Astrocyte (in vitro differentiated cells and primary cell): ENCODE measurements at regions not wholly inside any gene's neighbourhood (a gene's known extent, or its start where the extent isn't known, plus 50 kb on each side); places are given as distances from the start of the nearest gene placed in this dataset.

Experiments used
- DNase-seq: peaks from one replicate; pipeline ENCODE4 v3.0.0-alpha.2; 2010; ENCODE audit warnings: low read depth
- FAIRE-seq: peaks from 2 replicates; lab custom pipeline; 2011; peaks lifted over from hg19 to GRCh38; lab: Jason Lieb, UNC
- H2AFZ ChIP-seq: 2 replicates; pipeline ENCODE4 v1.6.0; 2012; ENCODE audit warnings: low read depth, low read length, inconsistent platforms
- H3K27ac ChIP-seq: 2 replicates; pipeline ENCODE4 v1.5.1; 2011; ENCODE audit warnings: low read depth, low read length, inconsistent platforms
- H3K27me3 ChIP-seq: 2 replicates; pipeline ENCODE4 v1.6.0; 2011; ENCODE audit warnings: low read length, inconsistent platforms; ENCODE audit not compliant: insufficient read depth
- H3K36me3 ChIP-seq: 2 replicates; pipeline ENCODE4 v1.5.1; 2011; ENCODE audit warnings: low read length, inconsistent platforms; ENCODE audit not compliant: insufficient read depth
- H3K4me1 ChIP-seq: 2 replicates; pipeline ENCODE4 v1.5.1; 2011; ENCODE audit warnings: low read length, inconsistent platforms; ENCODE audit not compliant: insufficient read depth
- H3K4me2 ChIP-seq: 2 replicates; pipeline ENCODE4 v1.6.0; 2012; ENCODE audit warnings: low read length, inconsistent platforms
- H3K4me3 ChIP-seq: 2 replicates; pipeline ENCODE4 v1.5.1; 2011; ENCODE audit warnings: low read depth, mild to moderate bottlenecking, low read length, inconsistent platforms; ENCODE audit not compliant: insufficient read depth
- H3K79me2 ChIP-seq: 2 replicates; pipeline ENCODE4 v1.6.0; 2012; ENCODE audit warnings: mild to moderate bottlenecking, low read length, inconsistent platforms; ENCODE audit not compliant: insufficient read depth
- H3K9ac ChIP-seq: 2 replicates; pipeline ENCODE4 v1.6.0; 2012; ENCODE audit warnings: mild to moderate bottlenecking, low read length, inconsistent platforms
- H3K9me3 ChIP-seq: 2 replicates; pipeline ENCODE4 v1.5.1; 2012; ENCODE audit warnings: low read depth, mild to moderate bottlenecking, low read length, inconsistent platforms; ENCODE audit not compliant: insufficient read depth
- H4K20me1 ChIP-seq: 2 replicates; pipeline ENCODE4 v1.6.0; 2012; ENCODE audit warnings: low read length, inconsistent platforms; ENCODE audit not compliant: insufficient read depth
- H3K27ac Mint-ChIP-seq: one replicate; pipeline ENCODE4 v1.8.0; 2021; ENCODE audit warnings: mild to moderate bottlenecking, mixed read lengths; ENCODE audit not compliant: unreplicated experiment
- H3K27me3 Mint-ChIP-seq: one replicate; pipeline ENCODE4 v1.8.0; 2021; ENCODE audit warnings: low read depth, mixed read lengths; ENCODE audit not compliant: unreplicated experiment
- H3K36me3 Mint-ChIP-seq: one replicate; pipeline ENCODE4 v1.8.0; 2021; ENCODE audit warnings: low read depth, mixed read lengths; ENCODE audit not compliant: unreplicated experiment
- H3K4me1 Mint-ChIP-seq: one replicate; pipeline ENCODE4 v1.8.0; 2021; ENCODE audit warnings: low read depth, mixed read lengths; ENCODE audit not compliant: unreplicated experiment
- H3K4me3 Mint-ChIP-seq: one replicate; pipeline ENCODE4 v1.8.0; 2021; ENCODE audit warnings: mild to moderate bottlenecking, moderate library complexity, mixed read lengths; ENCODE audit not compliant: unreplicated experiment
- H3K9me3 Mint-ChIP-seq: one replicate; pipeline ENCODE4 v1.8.0; 2021; ENCODE audit warnings: mild to moderate bottlenecking, mixed read lengths; ENCODE audit not compliant: unreplicated experiment
- CTCF ChIP-seq: IDR thresholded peaks from 2 replicates; pipeline ENCODE4 v1.5.1; 2011; ENCODE audit warnings: low read depth, mild to moderate bottlenecking, inconsistent platforms, low read length, moderate library complexity; ENCODE audit not compliant: insufficient read depth
- EZH2 ChIP-seq: IDR thresholded peaks from 2 replicates; pipeline ENCODE4 v1.6.1; 2012; ENCODE audit warnings: mild to moderate bottlenecking, low read length, inconsistent platforms; ENCODE audit not compliant: insufficient read depth

GRCh38 chr2:892892-893291 lies 57.8 kb upstream of the SNTG2 start:
- Histone ChIP-seq H2AFZ (no peak overlapping the region), H3K4me1 (no peaks in the 10 kb centered on the region), H3K9me3 (no peaks in the 10 kb centered on the region), H3K27me3 (no peaks in the 10 kb centered on the region), H3K79me2 (no peaks in the 10 kb centered on the region), H4K20me1 (no peaks in the 10 kb centered on the region), H3K27ac (no peak overlapping the region), H3K9ac (no peak overlapping the region), H3K4me2 (no peak overlapping the region), H3K4me3 (no peak overlapping the region), H3K36me3 (no peaks in the 10 kb centered on the region)
- H3K9me3 Mint-ChIP-seq = peaks cover 10% of the 10 kb centered on the region
- H3K27me3 Mint-ChIP-seq = no peaks in the 10 kb centered on the region
- H3K27ac Mint-ChIP-seq = no peak overlapping the region
- peaks cover 13% of the 10 kb centered on the region for H3K4me1 Mint-ChIP-seq
- FAIRE-seq (no peak), DNase-seq (no peak)
- peaks cover 1% of the 10 kb centered on the region for H3K36me3 Mint-ChIP-seq
- H3K4me3 Mint-ChIP-seq = no peak overlapping the region
- no peak for TF ChIP-seq CTCF
- no peak for TF ChIP-seq EZH2

- peaks cover 1% of the 10 kb centered on the region for H3K36me3 Mint-ChIP-seq
- FAIRE-seq = no peak
- H3K4me3 Mint-ChIP-seq = no peak overlapping the region
Observed at GRCh38 chr2:892401-892800, 58.2 kb upstream of the SNTG2 start.

More at GRCh38 chr2:892401-892800, 58.2 kb upstream of the SNTG2 start:
- Histone ChIP-seq H3K9me3 (no peaks in the 10 kb centered on the region), H3K4me3 (no peak overlapping the region), H4K20me1 (no peaks in the 10 kb centered on the region), H3K4me1 (no peaks in the 10 kb centered on the region), H3K36me3 (no peaks in the 10 kb centered on the region), H3K9ac (no peak overlapping the region), H2AFZ (no peak overlapping the region), H3K27ac (no peak overlapping the region), H3K4me2 (no peak overlapping the region), H3K27me3 (no peaks in the 10 kb centered on the region), H3K79me2 (no peaks in the 10 kb centered on the region)
- no peak for DNase-seq
- Mint-ChIP-seq H3K27ac (no peak overlapping the region), H3K4me1 (peaks cover 13% of the 10 kb centered on the region), H3K9me3 (peaks cover 5% of the 10 kb centered on the region), H3K27me3 (no peaks in the 10 kb centered on the region)
- TF ChIP-seq EZH2 = no peak
- no peak for TF ChIP-seq CTCF
